Heart left ventricle (tissue), 16 donors: ENCODE measurements at regions not wholly inside any gene's neighbourhood (a gene's known extent, or its start where the extent isn't known, plus 50 kb on each side); places are given as distances from the start of the nearest gene placed in this dataset.

Experiments
- ATAC-seq, 4 donors: fragments of 200-7000 bp; cut with Tn5 transposase; one replicate each; pipeline ENCODE4 v1.9.1; 2020 to 2022; ENCODE audit warnings: moderate library complexity in 4 of 4, mild to moderate bottlenecking in 3 of 4, moderate number of reproducible peaks in 1 of 4
- DNase-seq, 5 donors: peaks; one replicate each; pipeline ENCODE4 v3.0.0-alpha.2; 2020
- H3K27ac ChIP-seq, 12 donors: fragments of 200-600 bp; sonication (generic) in 4 of 12; one replicate each; pipeline versions ENCODE4 v1.5.0 to v1.8.0; 2016 to 2022; ENCODE audit warnings: mild to moderate bottlenecking in 2 of 12
- H3K27me3 ChIP-seq, 9 donors: fragments of 200-600 bp; sonication (generic) in 2 of 9; one replicate each; pipeline versions ENCODE4 v1.5.1 to v1.8.0; 2016 to 2022; ENCODE audit warnings: mild to moderate bottlenecking in 3 of 9
- H3K36me3 ChIP-seq, 9 donors: fragments of 200-600 bp; sonication (generic) in 2 of 9; one replicate each; pipeline versions ENCODE4 v1.5.0 to v1.8.0; 2018 to 2022; ENCODE audit warnings: mild to moderate bottlenecking in 2 of 9
- H3K4me1 ChIP-seq, 12 donors: fragments of 200-600 bp; sonication (generic) in 4 of 12; one replicate each; pipeline versions ENCODE4 v1.5.0 to v1.8.0; 2016 to 2022; ENCODE audit warnings: mild to moderate bottlenecking in 3 of 12
- H3K4me3 ChIP-seq, 12 donors: fragments of 200-600 bp; sonication (generic) in 4 of 12; one replicate each; pipeline versions ENCODE4 v1.5.0 to v1.8.0; 2017 to 2022; ENCODE audit warnings: mild to moderate bottlenecking in 9 of 12, moderate library complexity in 4 of 12
- H3K9me3 ChIP-seq, 12 donors: fragments of 200-600 bp; sonication (generic) in 4 of 12; one replicate each; pipeline versions ENCODE4 v1.5.0 to v1.8.0; 2016 to 2022; ENCODE audit warnings: mild to moderate bottlenecking in 1 of 12
- CTCF ChIP-seq, 12 donors: fragments of 200-600 bp; sonication (generic) in 4 of 12; IDR thresholded peaks; one replicate each; pipeline versions ENCODE4 v1.5.0 to v1.8.0; 2018 to 2022; ENCODE audit warnings: antibody characterized with exemption in 12 of 12, mild to moderate bottlenecking in 5 of 12
- POLR2A ChIP-seq, 2 donors: fragments of 450-650 bp; IDR thresholded peaks; one replicate each; pipeline ENCODE4 v1.6.1; 2017; ENCODE audit warnings: antibody characterized with exemption in 2 of 2, mild to moderate bottlenecking in 2 of 2, moderate library complexity in 2 of 2
- WGBS, 4 donors: extraction: QIAGEN DNeasy Blood & Tissue Kit in 2 of 4; methylation state at CpG; one replicate each; pipeline versions ENCODE4 v1.1.5 to v1.1.7; 2013 to 2018; 5-methylcytosine and 5-hydroxymethylcytosine counted together
- intact Hi-C, 10 donors: fragments of 100-400 bp; cut with DNase I; formaldehyde crosslinking; loops; one replicate each; pipeline versions ENCODE4 v1.11.1 to v1.14.2; 2022
- donor health status: ischemic (EF 13 %, LVEDD 7.1; RV severe dilation, severe dysfunction).
- donor health status: healthy with polysubstance abuse.
- donor health status: DM: no; HTN: yes; CAD: no.
- donor health status: DM: no; HTN: no; CAD: no.
- donor health status: ischemic (EF 25% LVEDD 6.9; RV normal size, moderate dysfunction).
- donor health status: ischemic (EF 25% LVEDD 5.7; RV mildly dilated, moderate dysfunction).
- donor health status: healthy.
- donor health status: DM: yes; HTN: yes; CAD: no.
- donor health status: ischemic (EF 35%, LVEDD 5.7; RV mildly dilated, moderate dysfunction).
- donor health status: nonischemic (EF 11% LVEDD 7.7; RV severe dilation, severe dysfunction).
- donor health status: DM: yes; HTN: yes; CAD: no.
- donor health status: PGD.
- donor health status: ischemic (EF 29% LVEDD 5.4; RV normal size, mild dysfunction).
- donor health status: nonischemic (EF 23%, LVEDD 6.1; RV moderate dilation, normal function).

- 64 to 72% (median 68%) methylated on average over 6 of the region's 6 CpGs for WGBS, 4 donors
- peak overlapping the region in 1 of 12 donors; percentile 56 for H3K27ac ChIP-seq
- no peaks in the 10 kb centered on the region for H3K27me3 ChIP-seq
- intact Hi-C loops: no loop called here
- no peak for TF ChIP-seq POLR2A (IDR thresholded peaks at IDR 0.05)
- no peak for TF ChIP-seq CTCF (IDR thresholded peaks at IDR 0.05)
- H3K4me1 ChIP-seq: peaks cover 0 to 32% (median 2%) of the 10 kb centered on the region in 12 donors
- H3K9me3 ChIP-seq: no peaks in the 10 kb centered on the region
- no peaks in the 10 kb centered on the region for H3K36me3 ChIP-seq
- ATAC-seq (no peak), DNase-seq (no peak)
- H3K4me3 ChIP-seq: no peak overlapping the region
These were observed 368.9 kb downstream of the UTRN start for GRCh38 chr6:144653885-144654505.

GRCh38 chr6:144654506-144654905 lies 369.4 kb downstream of the UTRN start:
- WGBS, 4 donors: 10 to 39% (median 28%) methylated on average over 1 of the region's 1 CpG
- Histone ChIP-seq H3K27ac (peak overlapping the region in 1 of 12 donors; percentile 56), H3K9me3 (no peaks in the 10 kb centered on the region), H3K4me3 (no peak overlapping the region), H3K4me1 (peaks cover 0 to 37% (median 7%) of the 10 kb centered on the region in 12 donors), H3K27me3 (no peaks in the 10 kb centered on the region), H3K36me3 (no peaks in the 10 kb centered on the region)
- ATAC-seq (no peak), DNase-seq (no peak)
- TF ChIP-seq CTCF (IDR thresholded peaks at IDR 0.05) (no peak), POLR2A (IDR thresholded peaks at IDR 0.05) (no peak)
- intact Hi-C loops: no loop called here

GRCh38 chr6:144655376-144655775 lies 370.2 kb downstream of the UTRN start:
- H3K4me1 ChIP-seq: peaks cover 0 to 46% (median 12%) of the 10 kb centered on the region in 12 donors
- no peak for TF ChIP-seq CTCF (IDR thresholded peaks at IDR 0.05)
- no peak for ATAC-seq
- H3K9me3 ChIP-seq: no peaks in the 10 kb centered on the region
- H3K36me3 ChIP-seq: no peaks in the 10 kb centered on the region
- WGBS, 4 donors: 92 to 100% (median 96%) methylated on average over 1 of the region's 1 CpG
- intact Hi-C loops: no loop called here
- H3K27ac ChIP-seq: no peak overlapping the region
- DNase-seq: no peak
- no peak overlapping the region for H3K4me3 ChIP-seq
- no peaks in the 10 kb centered on the region for H3K27me3 ChIP-seq

GRCh38 chr6:144657691-144658090 lies 372.6 kb downstream of the UTRN start:
- Histone ChIP-seq H3K27me3 (no peaks in the 10 kb centered on the region), H3K9me3 (no peaks in the 10 kb centered on the region), H3K4me1 (peaks cover 0 to 57% (median 12%) of the 10 kb centered on the region in 12 donors), H3K36me3 (no peaks in the 10 kb centered on the region), H3K27ac (no peak overlapping the region), H3K4me3 (no peak overlapping the region)
- intact Hi-C loops: no loop called here
- TF ChIP-seq CTCF (IDR thresholded peaks at IDR 0.05) (no peak), POLR2A (IDR thresholded peaks at IDR 0.05) (no peak)
- DNase-seq: no peak
- WGBS, 4 donors: 85 to 90% (median 88%) methylated on average over 2 of the region's 2 CpGs
- no peak for ATAC-seq
